ENCODE measurements at regions not wholly inside any gene's neighbourhood (a gene's known extent, or its start where the extent isn't known, plus 50 kb on each side); places are given as distances from the start of the nearest gene placed in this dataset.
A peak's percentile ranks its signal among the peaks of the same experiment; 100 is the strongest.

GRCh38 chr4:111849746-111850284, 295.4 kb upstream of the FAM241A start:
- ChIA-PET POLR2A (no interaction called here), CTCF (no interaction called here)
- TF ChIP-seq TARDBP (IDR thresholded peaks at IDR 0.05) (no peak), FOXK2 (IDR thresholded peaks at IDR 0.05) (no peak), CTBP1 (IDR thresholded peaks at IDR 0.05; ENCODE audit: borderline replicate concordance) (no peak), ELF4 (IDR thresholded peaks at IDR 0.05) (no peak), FOXM1 (IDR thresholded peaks at IDR 0.05; ENCODE audit: borderline replicate concordance) (no peak), SUZ12 (IDR thresholded peaks at IDR 0.05) (no peak), L3MBTL2 (conservative IDR thresholded peaks at IDR 0.05) (no peak)
- TF ChIP-seq, protein P1, sequence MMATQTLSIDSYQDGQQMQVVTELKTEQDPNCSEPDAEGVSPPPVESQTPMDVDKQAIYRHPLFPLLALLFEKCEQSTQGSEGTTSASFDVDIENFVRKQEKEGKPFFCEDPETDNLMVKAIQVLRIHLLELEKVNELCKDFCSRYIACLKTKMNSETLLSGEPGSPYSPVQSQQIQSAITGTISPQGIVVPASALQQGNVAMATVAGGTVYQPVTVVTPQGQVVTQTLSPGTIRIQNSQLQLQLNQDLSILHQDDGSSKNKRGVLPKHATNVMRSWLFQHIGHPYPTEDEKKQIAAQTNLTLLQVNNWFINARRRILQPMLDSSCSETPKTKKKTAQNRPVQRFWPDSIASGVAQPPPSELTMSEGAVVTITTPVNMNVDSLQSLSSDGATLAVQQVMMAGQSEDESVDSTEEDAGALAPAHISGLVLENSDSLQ (IDR thresholded peaks at IDR 0.05): peak; percentile 18; the same call in 1 of the 2 replicates
- no peak for DNase-seq (ENCODE audit: extremely low spot score)

- ChIA-PET POLR2A (no interaction called here), CTCF (interaction anchor here (0.5 to 1.8 kb wide), 15 partner anchors 9 to 1577 kb away, joined by 3 to 13 read pairs (median 4); no protein-coding TSS in a partner anchor)
- no peak for TF ChIP-seq NFRKB (IDR thresholded peaks at IDR 0.05)
- DNase-seq (ENCODE audit: extremely low spot score): peak; percentile 35
Measured at GRCh38 chr4:111854494-111855087, 290.7 kb upstream of the FAM241A start.

DNA sequence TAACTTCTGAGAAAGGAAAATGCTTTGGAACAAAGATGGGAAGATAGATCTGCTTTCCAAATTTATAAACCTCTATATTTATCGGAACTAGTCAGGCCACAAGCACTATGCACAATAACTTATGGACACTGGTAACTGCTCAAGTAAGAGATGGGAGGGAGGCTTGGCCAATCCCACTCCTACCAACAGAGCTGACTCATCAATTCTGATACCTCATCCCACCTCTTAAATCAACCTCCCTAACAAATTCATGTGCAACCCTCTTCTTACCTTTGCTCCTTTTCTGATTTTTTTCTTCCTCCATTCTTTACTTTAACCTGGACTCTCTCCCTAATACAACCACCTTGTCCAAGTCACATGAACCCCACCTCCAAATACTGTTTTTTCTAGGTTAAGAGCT, 289.9 kb upstream of the FAM241A start:
- POLR2A ChIA-PET: no interaction called here
- no peak for TF ChIP-seq TARDBP (IDR thresholded peaks at IDR 0.05)
- no peak for TF ChIP-seq CTBP1 (IDR thresholded peaks at IDR 0.05; ENCODE audit: borderline replicate concordance)
- no peak for TF ChIP-seq SUZ12 (IDR thresholded peaks at IDR 0.05)
- no peak for DNase-seq (ENCODE audit: extremely low spot score)
- CTCF ChIA-PET: interaction anchor here (0.6 to 1.8 kb wide), 11 partner anchors 8 to 570 kb away, joined by 3 to 13 read pairs (median 4); no protein-coding TSS in a partner anchor

GRCh38 chr4:111864066-111864465, 281.2 kb upstream of the FAM241A start:
- CTCF ChIA-PET: interaction anchor here (1.2 kb wide), 1 partner anchor 9 kb away, joined by 7 read pairs; no protein-coding TSS in a partner anchor
- POLR2A ChIA-PET: no interaction called here
- no peak for DNase-seq (ENCODE audit: extremely low spot score)
- TF ChIP-seq NFRKB (IDR thresholded peaks at IDR 0.05): no peak
- no peak for TF ChIP-seq ZNF384 (IDR thresholded peaks at IDR 0.05)
- TF ChIP-seq, protein P1 (IDR thresholded peaks at IDR 0.05): no peak
- no peak for TF ChIP-seq FOXM1 (IDR thresholded peaks at IDR 0.05; ENCODE audit: borderline replicate concordance)
- no peak for TF ChIP-seq ARNT (IDR thresholded peaks at IDR 0.05)
- no peak for TF ChIP-seq SUZ12 (IDR thresholded peaks at IDR 0.05)
- no peak for TF ChIP-seq LEF1 (IDR thresholded peaks at IDR 0.05; ENCODE audit: borderline replicate concordance)
- TF ChIP-seq TARDBP (IDR thresholded peaks at IDR 0.05): no peak
- TF ChIP-seq HDGF (IDR thresholded peaks at IDR 0.05; ENCODE audit: borderline replicate concordance): no peak
- TF ChIP-seq L3MBTL2 (conservative IDR thresholded peaks at IDR 0.05): no peak
- no peak for TF ChIP-seq SP1 (IDR thresholded peaks at IDR 0.05)
- no peak for TF ChIP-seq CTBP1 (IDR thresholded peaks at IDR 0.05; ENCODE audit: borderline replicate concordance)
- TF ChIP-seq FOXK2 (IDR thresholded peaks at IDR 0.05): no peak
- no peak for TF ChIP-seq ELF4 (IDR thresholded peaks at IDR 0.05)
- no peak for TF ChIP-seq BHLHE40 (IDR thresholded peaks at IDR 0.05; ENCODE audit: borderline replicate concordance)

DNA sequence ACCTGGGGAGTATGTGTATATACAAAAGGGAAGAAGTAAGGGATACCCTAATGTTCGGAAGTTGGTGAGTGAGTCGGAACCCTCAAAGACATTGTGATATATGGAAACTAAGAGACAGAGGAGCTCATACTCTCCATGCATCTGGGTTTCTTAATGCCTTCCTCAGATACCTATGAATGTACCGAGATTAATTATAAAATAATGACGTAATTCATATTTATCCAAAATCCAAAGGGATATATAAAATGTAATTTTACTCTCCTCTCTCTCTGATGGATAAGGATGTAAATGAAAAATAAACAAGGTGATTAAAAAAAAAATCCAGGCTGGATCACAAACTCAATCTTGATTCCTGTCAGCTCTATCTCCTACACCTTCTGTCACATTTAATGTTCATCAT, 275.9 kb upstream of the FAM241A start:
- POLR2A ChIA-PET: no interaction called here
- no peak for DNase-seq (ENCODE audit: extremely low spot score)
- CTCF ChIA-PET: no interaction called here
- TF ChIP-seq LEF1 (IDR thresholded peaks at IDR 0.05; ENCODE audit: borderline replicate concordance): no peak
- no peak for TF ChIP-seq SUZ12 (IDR thresholded peaks at IDR 0.05)
- no peak for TF ChIP-seq TARDBP (IDR thresholded peaks at IDR 0.05)
- TF ChIP-seq NFRKB (IDR thresholded peaks at IDR 0.05): no peak
- no peak for TF ChIP-seq FOXK2 (IDR thresholded peaks at IDR 0.05)
- TF ChIP-seq CTBP1 (IDR thresholded peaks at IDR 0.05; ENCODE audit: borderline replicate concordance): no peak
- TF ChIP-seq ELF4 (IDR thresholded peaks at IDR 0.05): no peak
- TF ChIP-seq, protein P1 (IDR thresholded peaks at IDR 0.05): no peak
- no peak for TF ChIP-seq ZNF384 (IDR thresholded peaks at IDR 0.05)
- no peak for TF ChIP-seq FOXM1 (IDR thresholded peaks at IDR 0.05; ENCODE audit: borderline replicate concordance)
- no peak for TF ChIP-seq BHLHE40 (IDR thresholded peaks at IDR 0.05; ENCODE audit: borderline replicate concordance)

- DNase-seq (ENCODE audit: extremely low spot score): no peak
- ChIA-PET CTCF (no interaction called here), POLR2A (no interaction called here)
- TF ChIP-seq, protein P1 (IDR thresholded peaks at IDR 0.05): no peak
- no peak for TF ChIP-seq HDGF (IDR thresholded peaks at IDR 0.05; ENCODE audit: borderline replicate concordance)
- no peak for TF ChIP-seq SUZ12 (IDR thresholded peaks at IDR 0.05)
- no peak for TF ChIP-seq ELF4 (IDR thresholded peaks at IDR 0.05)
- no peak for TF ChIP-seq ZNF384 (IDR thresholded peaks at IDR 0.05)
- no peak for TF ChIP-seq FOXA1 (IDR thresholded peaks at IDR 0.05)
- TF ChIP-seq NFRKB (IDR thresholded peaks at IDR 0.05): no peak
- TF ChIP-seq TARDBP (IDR thresholded peaks at IDR 0.05): no peak
- TF ChIP-seq CTBP1 (IDR thresholded peaks at IDR 0.05; ENCODE audit: borderline replicate concordance): no peak
- TF ChIP-seq ARNT (IDR thresholded peaks at IDR 0.05): no peak
- no peak for TF ChIP-seq FOXM1 (IDR thresholded peaks at IDR 0.05; ENCODE audit: borderline replicate concordance)
- TF ChIP-seq SP1 (IDR thresholded peaks at IDR 0.05): no peak
Measured at GRCh38 chr4:111871802-111872201, 273.5 kb upstream of the FAM241A start.

All from HEK293T (cell line).